ENCODE measurements at regions not wholly inside any gene's neighbourhood (a gene's known extent, or its start where the extent isn't known, plus 50 kb on each side); places are given as distances from the start of the nearest gene placed in this dataset.

DNA sequence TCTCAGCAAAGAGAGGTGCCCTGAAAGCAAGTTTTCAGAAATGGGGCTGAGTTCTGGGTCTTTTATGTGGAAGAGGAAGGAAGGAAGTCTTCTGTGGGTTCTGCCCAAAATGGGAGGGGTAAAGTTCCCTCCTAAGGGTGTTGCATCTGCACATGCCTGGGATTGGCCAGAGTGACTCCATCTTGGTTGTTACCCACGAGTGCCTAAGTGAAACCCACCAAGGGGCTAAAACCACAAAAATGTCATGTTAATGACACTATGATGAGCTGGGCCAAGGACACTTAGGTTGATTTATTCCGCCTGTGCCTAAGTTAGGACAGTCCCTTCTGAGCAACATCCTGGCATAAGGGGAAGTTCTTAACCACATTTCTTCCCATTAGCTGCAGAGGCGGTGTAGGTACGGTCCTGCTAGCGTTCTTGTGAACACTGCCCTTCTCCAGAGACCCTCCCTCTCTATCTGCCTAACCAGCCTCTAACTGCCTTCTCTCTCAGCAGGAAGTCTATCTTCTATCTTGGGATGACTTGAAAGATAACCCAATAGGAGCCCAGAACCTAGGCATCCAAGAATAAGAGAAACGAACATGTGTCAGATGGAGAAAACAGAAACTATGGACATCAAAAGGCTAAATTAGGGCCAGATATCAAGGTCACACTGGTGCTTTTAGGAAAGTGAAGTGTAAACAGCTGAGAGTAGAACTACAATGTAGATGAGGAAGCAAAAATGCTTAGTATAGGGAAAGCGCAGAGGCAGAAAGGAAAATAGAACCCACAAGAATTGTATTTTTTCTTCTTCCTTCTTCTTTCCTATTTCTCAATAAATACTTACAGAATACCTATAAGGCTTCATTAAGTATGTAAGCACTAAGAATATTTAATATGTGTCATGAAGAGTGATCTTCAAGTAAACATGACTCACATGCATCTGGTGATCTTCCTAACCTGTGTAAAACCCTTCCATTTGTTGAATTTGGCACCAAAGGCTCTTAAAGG, 104.2 kb upstream of the AMN1 start (continued):
- TF ChIP-seq, protein P1, sequence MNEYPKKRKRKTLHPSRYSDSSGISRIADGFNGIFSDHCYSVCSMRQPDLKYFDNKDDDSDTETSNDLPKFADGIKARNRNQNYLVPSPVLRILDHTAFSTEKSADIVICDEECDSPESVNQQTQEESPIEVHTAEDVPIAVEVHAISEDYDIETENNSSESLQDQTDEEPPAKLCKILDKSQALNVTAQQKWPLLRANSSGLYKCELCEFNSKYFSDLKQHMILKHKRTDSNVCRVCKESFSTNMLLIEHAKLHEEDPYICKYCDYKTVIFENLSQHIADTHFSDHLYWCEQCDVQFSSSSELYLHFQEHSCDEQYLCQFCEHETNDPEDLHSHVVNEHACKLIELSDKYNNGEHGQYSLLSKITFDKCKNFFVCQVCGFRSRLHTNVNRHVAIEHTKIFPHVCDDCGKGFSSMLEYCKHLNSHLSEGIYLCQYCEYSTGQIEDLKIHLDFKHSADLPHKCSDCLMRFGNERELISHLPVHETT (CRISPR knock-in tag; conservative IDR thresholded peaks at IDR 0.05 in 1 of 2, IDR thresholded peaks at IDR 0.05 in 1 of 2), result peak in 1 of 2 experiments; percentile 96; a peak in 2 of 4 replicates
- TF ChIP-seq, protein P2, sequence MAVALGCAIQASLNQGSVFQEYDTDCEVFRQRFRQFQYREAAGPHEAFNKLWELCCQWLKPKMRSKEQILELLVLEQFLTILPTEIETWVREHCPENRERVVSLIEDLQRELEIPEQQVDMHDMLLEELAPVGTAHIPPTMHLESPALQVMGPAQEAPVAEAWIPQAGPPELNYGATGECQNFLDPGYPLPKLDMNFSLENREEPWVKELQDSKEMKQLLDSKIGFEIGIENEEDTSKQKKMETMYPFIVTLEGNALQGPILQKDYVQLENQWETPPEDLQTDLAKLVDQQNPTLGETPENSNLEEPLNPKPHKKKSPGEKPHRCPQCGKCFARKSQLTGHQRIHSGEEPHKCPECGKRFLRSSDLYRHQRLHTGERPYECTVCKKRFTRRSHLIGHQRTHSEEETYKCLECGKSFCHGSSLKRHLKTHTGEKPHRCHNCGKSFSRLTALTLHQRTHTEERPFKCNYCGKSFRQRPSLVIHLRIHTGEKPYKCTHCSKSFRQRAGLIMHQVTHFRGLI (CRISPR knock-in tag; IDR thresholded peaks at IDR 0.05), result peak; percentile 85
- TF ChIP-seq PHTF2 (CRISPR knock-in tag; IDR thresholded peaks at IDR 0.05) (peak; percentile 67; the same call in 1 of the 2 replicates), ZFP30 (CRISPR knock-in tag; IDR thresholded peaks at IDR 0.05; ENCODE audit: borderline replicate concordance) (no peak), HDGF (IDR thresholded peaks at IDR 0.05) (no peak), RUNX1 (IDR thresholded peaks at IDR 0.05; ENCODE audit: low read depth) (no peak), MEF2D (tag; conservative IDR thresholded peaks at IDR 0.05; ENCODE audit: low read depth) (peak; percentile 86), MYC (IDR thresholded peaks at IDR 0.05; ENCODE audit: low read depth, low read length) (no peak), MYC (CRISPR knock-in tag; IDR thresholded peaks at IDR 0.05; ENCODE audit: borderline replicate concordance, low read depth) (0 out of 2 replicates have a peak, but pooled peaks have one; percentile 45), BCL6 (CRISPR knock-in tag; IDR thresholded peaks at IDR 0.05) (peak; percentile 90), ILK (tag; IDR thresholded peaks at IDR 0.05; ENCODE audit: borderline replicate concordance, low read depth) (peak; percentile 61; the same call in 1 of the 2 replicates), ZNF699 (CRISPR knock-in tag; IDR thresholded peaks at IDR 0.05; ENCODE audit: insufficient replicate concordance) (peak; percentile 58), NCOA6 (IDR thresholded peaks at IDR 0.05) (no peak), CAMTA2 (CRISPR knock-in tag; conservative IDR thresholded peaks at IDR 0.05) (0 out of 2 replicates have a peak, but pooled peaks have one; percentile 67), JUN (IDR thresholded peaks at IDR 0.05; ENCODE audit: borderline replicate concordance, low read depth, low read length) (no peak), JUN (CRISPR knock-in tag; IDR thresholded peaks at IDR 0.05; ENCODE audit: borderline replicate concordance) (no peak), ZKSCAN8 (CRISPR knock-in tag; IDR thresholded peaks at IDR 0.05) (peak; percentile 86)
- TF ChIP-seq, protein P3, sequence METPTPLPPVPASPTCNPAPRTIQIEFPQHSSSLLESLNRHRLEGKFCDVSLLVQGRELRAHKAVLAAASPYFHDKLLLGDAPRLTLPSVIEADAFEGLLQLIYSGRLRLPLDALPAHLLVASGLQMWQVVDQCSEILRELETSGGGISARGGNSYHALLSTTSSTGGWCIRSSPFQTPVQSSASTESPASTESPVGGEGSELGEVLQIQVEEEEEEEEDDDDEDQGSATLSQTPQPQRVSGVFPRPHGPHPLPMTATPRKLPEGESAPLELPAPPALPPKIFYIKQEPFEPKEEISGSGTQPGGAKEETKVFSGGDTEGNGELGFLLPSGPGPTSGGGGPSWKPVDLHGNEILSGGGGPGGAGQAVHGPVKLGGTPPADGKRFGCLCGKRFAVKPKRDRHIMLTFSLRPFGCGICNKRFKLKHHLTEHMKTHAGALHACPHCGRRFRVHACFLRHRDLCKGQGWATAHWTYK (CRISPR knock-in tag; IDR thresholded peaks at IDR 0.05), result peak; percentile 98
- TF ChIP-seq, protein P4, sequence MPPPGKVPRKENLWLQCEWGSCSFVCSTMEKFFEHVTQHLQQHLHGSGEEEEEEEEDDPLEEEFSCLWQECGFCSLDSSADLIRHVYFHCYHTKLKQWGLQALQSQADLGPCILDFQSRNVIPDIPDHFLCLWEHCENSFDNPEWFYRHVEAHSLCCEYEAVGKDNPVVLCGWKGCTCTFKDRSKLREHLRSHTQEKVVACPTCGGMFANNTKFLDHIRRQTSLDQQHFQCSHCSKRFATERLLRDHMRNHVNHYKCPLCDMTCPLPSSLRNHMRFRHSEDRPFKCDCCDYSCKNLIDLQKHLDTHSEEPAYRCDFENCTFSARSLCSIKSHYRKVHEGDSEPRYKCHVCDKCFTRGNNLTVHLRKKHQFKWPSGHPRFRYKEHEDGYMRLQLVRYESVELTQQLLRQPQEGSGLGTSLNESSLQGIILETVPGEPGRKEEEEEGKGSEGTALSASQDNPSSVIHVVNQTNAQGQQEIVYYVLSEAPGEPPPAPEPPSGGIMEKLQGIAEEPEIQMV (tag; conservative IDR thresholded peaks at IDR 0.05; ENCODE audit: low read depth), result peak; percentile 66

All from K562 (cell line).